B cell (primary cell): ENCODE measurements at regions not wholly inside any gene's neighbourhood (a gene's known extent, or its start where the extent isn't known, plus 50 kb on each side); places are given as distances from the start of the nearest gene placed in this dataset.

Experiments used
- EZH2 ChIP-seq: IDR thresholded peaks from 2 replicates; pipeline ENCODE4 v1.6.1; 2012; ENCODE audit warnings: borderline replicate concordance, low read depth, mild to moderate bottlenecking, moderate library complexity, low read length; ENCODE audit not compliant: insufficient read depth, poor library complexity, severe bottlenecking
- TF ChIP-seq, protein P1 (sequence below): fragments of 200-600 bp; IDR thresholded peaks from one replicate; pipeline ENCODE4 v1.8.0; 2022; ENCODE audit warnings: antibody characterized with exemption, mild to moderate bottlenecking

DNA sequence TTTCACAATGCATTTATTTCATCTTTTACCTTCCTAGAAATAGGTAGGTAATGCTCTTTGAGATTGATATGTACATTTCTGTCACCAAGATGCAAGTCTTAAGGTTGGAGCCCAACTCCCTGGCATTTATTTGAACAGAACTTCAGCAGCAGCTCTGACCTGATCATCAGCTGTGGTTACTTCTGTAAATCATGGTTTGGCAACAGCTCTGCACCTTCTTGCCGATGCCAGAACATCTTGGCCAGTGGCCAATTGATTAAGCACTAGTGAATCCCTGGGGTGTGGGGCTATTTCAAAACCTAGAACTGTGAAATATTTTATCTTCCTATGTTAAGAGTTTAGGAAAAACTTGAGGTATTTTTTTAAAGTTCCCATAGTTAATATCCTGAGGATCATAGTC, 124.8 kb upstream of the NYAP2 start:
- no peak for TF ChIP-seq EZH2
- TF ChIP-seq, protein P1, sequence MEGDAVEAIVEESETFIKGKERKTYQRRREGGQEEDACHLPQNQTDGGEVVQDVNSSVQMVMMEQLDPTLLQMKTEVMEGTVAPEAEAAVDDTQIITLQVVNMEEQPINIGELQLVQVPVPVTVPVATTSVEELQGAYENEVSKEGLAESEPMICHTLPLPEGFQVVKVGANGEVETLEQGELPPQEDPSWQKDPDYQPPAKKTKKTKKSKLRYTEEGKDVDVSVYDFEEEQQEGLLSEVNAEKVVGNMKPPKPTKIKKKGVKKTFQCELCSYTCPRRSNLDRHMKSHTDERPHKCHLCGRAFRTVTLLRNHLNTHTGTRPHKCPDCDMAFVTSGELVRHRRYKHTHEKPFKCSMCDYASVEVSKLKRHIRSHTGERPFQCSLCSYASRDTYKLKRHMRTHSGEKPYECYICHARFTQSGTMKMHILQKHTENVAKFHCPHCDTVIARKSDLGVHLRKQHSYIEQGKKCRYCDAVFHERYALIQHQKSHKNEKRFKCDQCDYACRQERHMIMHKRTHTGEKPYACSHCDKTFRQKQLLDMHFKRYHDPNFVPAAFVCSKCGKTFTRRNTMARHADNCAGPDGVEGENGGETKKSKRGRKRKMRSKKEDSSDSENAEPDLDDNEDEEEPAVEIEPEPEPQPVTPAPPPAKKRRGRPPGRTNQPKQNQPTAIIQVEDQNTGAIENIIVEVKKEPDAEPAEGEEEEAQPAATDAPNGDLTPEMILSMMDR: no peak
